ENCODE measurements at regions not wholly inside any gene's neighbourhood (a gene's known extent, or its start where the extent isn't known, plus 50 kb on each side); places are given as distances from the start of the nearest gene placed in this dataset.
A peak's percentile ranks its signal among the peaks of the same experiment; 100 is the strongest.

DNA sequence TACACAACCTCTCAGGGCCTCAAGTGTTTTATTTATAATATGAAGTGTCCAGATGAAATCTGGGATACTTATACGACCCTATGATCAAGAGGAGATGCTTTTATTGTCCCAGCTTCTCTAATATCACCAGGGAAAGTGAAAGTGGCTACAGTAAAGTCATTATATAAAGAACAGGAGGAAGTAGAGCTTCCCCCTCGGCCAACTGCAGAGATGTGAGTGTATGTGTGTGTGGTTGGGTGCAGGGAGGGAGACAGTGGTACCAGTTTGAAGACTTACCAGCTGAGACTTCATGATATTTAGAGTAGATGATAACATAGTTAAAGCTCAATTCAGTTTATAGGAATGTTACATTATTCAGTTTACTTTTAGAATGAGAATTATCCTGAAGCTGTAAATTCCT lies 373.6 kb upstream of the DDI1 start:
- no peak overlapping the region for H3K4me2 ChIP-seq (ENCODE audit: unreplicated experiment)
- in situ Hi-C loops (cut with MboI) = no loop called here
- TF ChIP-seq EZH2 (IDR thresholded peaks at IDR 0.05; ENCODE audit: insufficient read depth, poor library complexity, severe bottlenecking) = no peak
- TF ChIP-seq EZH2phosphoT487 (IDR thresholded peaks at IDR 0.05; ENCODE audit: insufficient read depth, low read depth) = no peak

DNA sequence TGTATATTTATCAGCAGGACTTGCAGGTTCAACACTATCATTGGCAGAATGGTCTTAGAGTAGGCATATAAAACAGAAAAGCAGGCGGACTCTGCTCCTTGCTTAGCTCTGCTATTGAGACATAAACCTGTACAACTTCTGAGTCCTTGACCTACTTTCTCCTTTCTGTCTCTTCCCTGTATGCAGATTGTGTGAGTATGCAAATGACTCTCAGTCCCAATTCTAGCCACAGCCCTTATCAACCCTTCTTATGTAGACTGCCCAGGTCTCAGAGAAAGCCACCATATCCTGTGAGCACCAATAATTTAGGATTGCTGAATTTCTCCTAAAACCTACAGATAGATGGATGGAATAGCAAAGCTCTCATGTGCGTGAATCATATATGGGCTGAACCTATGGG lies 367.6 kb upstream of the DDI1 start:
- H2AFZ ChIP-seq = no peak overlapping the region
- H3K4me1 ChIP-seq (ENCODE audit: insufficient read depth) = peaks cover 3% of the 10 kb centered on the region
- H3K4me2 ChIP-seq (ENCODE audit: unreplicated experiment) = no peak overlapping the region
- in situ Hi-C loops (cut with MboI) = no loop called here
- no peaks in the 10 kb centered on the region for H3K27me3 ChIP-seq (replicated peaks; ENCODE audit: insufficient read depth)
- no peak overlapping the region for H3K27ac ChIP-seq
- H4K20me1 ChIP-seq (ENCODE audit: insufficient read depth) = no peaks in the 10 kb centered on the region
- no peaks in the 10 kb centered on the region for H3K9me3 ChIP-seq (ENCODE audit: low read depth)
- no peak overlapping the region for H3K4me3 ChIP-seq
- H3K79me2 ChIP-seq (ENCODE audit: insufficient read depth) = no peaks in the 10 kb centered on the region
- H3K9me2 ChIP-seq (ENCODE audit: insufficient read depth) = no peaks in the 10 kb centered on the region
- no peak for DNase-seq
- WGBS, 2 experiments (ENCODE audit: low coverage in 1 of 2, low lambda C conversion rate in 2 of 2, missing lambda C conversion rate in 2 of 2) = 94 to 98% methylated on average over 2 of the region's 2 CpGs
- no peaks in the 10 kb centered on the region for H3F3A ChIP-seq (ENCODE audit: insufficient read depth)
- no peak overlapping the region for H3K9ac ChIP-seq
- no peak for TF ChIP-seq EZH2phosphoT487 (IDR thresholded peaks at IDR 0.05; ENCODE audit: insufficient read depth, low read depth)
- no peaks in the 10 kb centered on the region for H3K36me3 ChIP-seq (ENCODE audit: low read depth)

More for the DNA sequence above, 373.6 kb upstream of the DDI1 start:
- Histone ChIP-seq H3K4me1 (ENCODE audit: insufficient read depth) (no peaks in the 10 kb centered on the region), H4K20me1 (ENCODE audit: insufficient read depth) (no peaks in the 10 kb centered on the region), H3K27me3 (replicated peaks; ENCODE audit: insufficient read depth) (no peaks in the 10 kb centered on the region), H3K9me2 (ENCODE audit: insufficient read depth) (no peaks in the 10 kb centered on the region), H3K4me3 (no peak overlapping the region), H3K9me3 (ENCODE audit: low read depth) (no peaks in the 10 kb centered on the region), H2AFZ (peak overlapping the region; percentile 48; the same call in 1 of the 2 replicates), H3K9ac (no peak overlapping the region), H3K79me2 (ENCODE audit: insufficient read depth) (no peaks in the 10 kb centered on the region), H3F3A (ENCODE audit: insufficient read depth) (no peaks in the 10 kb centered on the region), H3K36me3 (ENCODE audit: low read depth) (no peaks in the 10 kb centered on the region), H3K27ac (no peak overlapping the region)
- DNase-seq = no peak
- 31 to 38% methylated on average over 2 of the region's 2 CpGs for WGBS, 2 experiments (ENCODE audit: low coverage in 1 of 2, low lambda C conversion rate in 2 of 2, missing lambda C conversion rate in 2 of 2)

DNA sequence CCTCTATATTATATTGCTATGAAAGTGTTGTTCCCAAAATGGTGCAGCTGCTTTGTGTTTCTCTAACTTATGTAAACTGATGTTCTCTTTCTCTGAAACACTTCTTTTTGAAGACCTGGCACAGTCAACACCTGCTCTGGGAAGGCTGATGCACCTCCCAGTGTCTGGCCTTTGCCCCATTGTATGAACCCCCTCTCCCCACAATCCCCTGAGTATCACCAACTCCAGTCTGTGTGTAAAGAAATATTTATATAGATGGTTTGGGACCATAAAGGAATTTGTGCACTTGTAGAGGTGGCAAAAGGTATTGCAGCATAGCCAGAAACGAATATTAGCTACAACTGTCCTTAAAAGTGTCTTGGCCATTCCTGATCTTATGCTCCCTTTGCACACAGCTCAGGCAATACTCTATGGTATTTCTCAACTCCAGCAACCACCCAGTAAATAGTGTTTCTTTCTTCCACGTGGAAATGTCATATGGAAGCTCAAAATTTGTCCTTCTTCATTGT lies 365.2 kb upstream of the DDI1 start:
- WGBS, 2 experiments (ENCODE audit: low coverage in 1 of 2, low lambda C conversion rate in 2 of 2, missing lambda C conversion rate in 2 of 2) = 32 to 48% methylated on average over 2 of the region's 2 CpGs
- peaks cover 4% of the 10 kb centered on the region for H3F3A ChIP-seq (ENCODE audit: insufficient read depth)
- H3K79me2 ChIP-seq (ENCODE audit: insufficient read depth) = no peaks in the 10 kb centered on the region
- no peak for TF ChIP-seq EZH2 (IDR thresholded peaks at IDR 0.05; ENCODE audit: insufficient read depth, poor library complexity, severe bottlenecking)
- no peak for TF ChIP-seq EZH2phosphoT487 (IDR thresholded peaks at IDR 0.05; ENCODE audit: insufficient read depth, low read depth)
- H3K36me3 ChIP-seq (ENCODE audit: low read depth) = no peaks in the 10 kb centered on the region
- no peak overlapping the region for H3K9ac ChIP-seq
- no peaks in the 10 kb centered on the region for H3K9me2 ChIP-seq (ENCODE audit: insufficient read depth)
- H3K27me3 ChIP-seq (replicated peaks; ENCODE audit: insufficient read depth) = no peaks in the 10 kb centered on the region
- in situ Hi-C loops (cut with MboI) = no loop called here
- no peak overlapping the region for H2AFZ ChIP-seq
- no peak overlapping the region for H3K4me3 ChIP-seq
- H3K4me1 ChIP-seq (ENCODE audit: insufficient read depth) = peaks cover 7% of the 10 kb centered on the region
- H3K4me2 ChIP-seq (ENCODE audit: unreplicated experiment) = no peak overlapping the region
- no peaks in the 10 kb centered on the region for H3K9me3 ChIP-seq (ENCODE audit: low read depth)
- no peaks in the 10 kb centered on the region for H4K20me1 ChIP-seq (ENCODE audit: insufficient read depth)
- no peak for DNase-seq
- no peak overlapping the region for H3K27ac ChIP-seq

DNA sequence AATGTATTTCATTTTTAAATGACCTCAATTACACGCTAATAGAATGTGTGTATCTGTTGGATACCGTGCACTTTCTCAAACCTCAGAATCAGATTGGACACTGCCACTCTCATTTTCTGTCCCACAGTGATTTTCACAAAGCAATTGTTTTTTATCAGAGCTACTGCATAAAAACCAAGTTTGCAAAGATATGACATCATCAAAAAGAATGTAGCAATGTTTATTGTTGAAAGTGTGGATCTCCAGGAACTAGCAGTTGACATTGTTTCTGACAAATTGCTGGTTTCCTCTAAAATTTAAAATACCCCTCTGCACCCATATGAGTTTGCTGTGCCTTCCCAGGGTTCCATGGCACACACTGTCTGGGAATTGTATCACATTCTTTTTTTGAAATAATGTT lies 362.7 kb upstream of the DDI1 start:
- H3K4me2 ChIP-seq (ENCODE audit: unreplicated experiment) = no peak overlapping the region
- H3K27me3 ChIP-seq (replicated peaks; ENCODE audit: insufficient read depth) = no peaks in the 10 kb centered on the region
- in situ Hi-C loops (cut with MboI) = no loop called here
- no peaks in the 10 kb centered on the region for H3K36me3 ChIP-seq (ENCODE audit: low read depth)
- H3K79me2 ChIP-seq (ENCODE audit: insufficient read depth) = no peaks in the 10 kb centered on the region
- H3K9ac ChIP-seq = no peak overlapping the region
- peak; percentile 54 for DNase-seq
- peaks cover 7% of the 10 kb centered on the region for H3K4me1 ChIP-seq (ENCODE audit: insufficient read depth)
- TF ChIP-seq EZH2 (IDR thresholded peaks at IDR 0.05; ENCODE audit: insufficient read depth, poor library complexity, severe bottlenecking) (no peak), EZH2phosphoT487 (IDR thresholded peaks at IDR 0.05; ENCODE audit: insufficient read depth, low read depth) (no peak)
- no peaks in the 10 kb centered on the region for H4K20me1 ChIP-seq (ENCODE audit: insufficient read depth)
- no peak overlapping the region for H2AFZ ChIP-seq
- H3F3A ChIP-seq (ENCODE audit: insufficient read depth) = peaks cover 10% of the 10 kb centered on the region
- no peaks in the 10 kb centered on the region for H3K9me3 ChIP-seq (ENCODE audit: low read depth)
- H3K9me2 ChIP-seq (ENCODE audit: insufficient read depth) = no peaks in the 10 kb centered on the region
- no peak overlapping the region for H3K27ac ChIP-seq
- no peak overlapping the region for H3K4me3 ChIP-seq
- WGBS, 2 experiments (ENCODE audit: low coverage in 1 of 2, low lambda C conversion rate in 2 of 2, missing lambda C conversion rate in 2 of 2) = 95 to 97% methylated on average over 2 of the region's 2 CpGs

DNA sequence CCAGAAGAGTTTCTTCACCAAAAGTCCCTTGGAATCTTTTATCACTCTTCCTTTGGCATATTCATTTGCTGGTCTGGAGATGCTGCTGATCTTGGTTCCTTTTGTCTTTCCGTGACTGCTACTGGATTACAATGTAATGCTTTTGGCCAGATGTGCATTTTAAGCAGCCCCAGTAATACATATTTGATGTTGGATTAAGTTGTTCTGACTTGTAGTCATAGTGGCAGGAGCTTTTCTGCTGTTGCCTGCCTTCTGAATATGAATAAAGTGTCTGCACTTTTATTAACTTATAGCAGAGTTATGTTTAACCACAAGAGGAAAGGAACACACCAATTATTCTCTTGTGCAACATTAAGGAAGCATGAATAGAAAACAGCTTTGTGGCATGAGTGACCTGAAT lies 360.0 kb upstream of the DDI1 start:
- Histone ChIP-seq H3K27ac (no peak overlapping the region), H3K27me3 (replicated peaks; ENCODE audit: insufficient read depth) (no peaks in the 10 kb centered on the region), H4K20me1 (ENCODE audit: insufficient read depth) (no peaks in the 10 kb centered on the region), H3K4me1 (ENCODE audit: insufficient read depth) (peaks cover 7% of the 10 kb centered on the region), H3K4me2 (ENCODE audit: unreplicated experiment) (no peak overlapping the region), H3K36me3 (ENCODE audit: low read depth) (no peaks in the 10 kb centered on the region), H2AFZ (no peak overlapping the region), H3K79me2 (ENCODE audit: insufficient read depth) (no peaks in the 10 kb centered on the region), H3K9ac (no peak overlapping the region), H3K4me3 (no peak overlapping the region), H3K9me3 (ENCODE audit: low read depth) (no peaks in the 10 kb centered on the region), H3K9me2 (ENCODE audit: insufficient read depth) (no peaks in the 10 kb centered on the region), H3F3A (ENCODE audit: insufficient read depth) (peaks cover 10% of the 10 kb centered on the region)
- in situ Hi-C loops (cut with MboI) = loop anchor here (25.0 kb wide), 1 partner anchor 661 kb away; no protein-coding TSS in a partner anchor
- TF ChIP-seq EZH2 (IDR thresholded peaks at IDR 0.05; ENCODE audit: insufficient read depth, poor library complexity, severe bottlenecking) (no peak), EZH2phosphoT487 (IDR thresholded peaks at IDR 0.05; ENCODE audit: insufficient read depth, low read depth) (no peak)
- WGBS, 2 experiments (ENCODE audit: low coverage in 1 of 2, low lambda C conversion rate in 2 of 2, missing lambda C conversion rate in 2 of 2) = 25 to 46% methylated on average over 1 of the region's 1 CpG
- peak; percentile 13 for DNase-seq

Data from GM23248 (cell line).